HepG2 (cell line): ENCODE measurements at regions not wholly inside any gene's neighbourhood (a gene's known extent, or its start where the extent isn't known, plus 50 kb on each side); places are given as distances from the start of the nearest gene placed in this dataset.

ENCODE experiments used
- EZH2 ChIP-seq: conservative IDR thresholded peaks from 2 replicates; pipeline ENCODE4 v1.6.1; 2012; ENCODE audit warnings: mild to moderate bottlenecking, low read depth, low read length, moderate library complexity
- HOXA5 ChIP-seq: sonication (generic); formaldehyde crosslinking; IDR thresholded peaks from 2 replicates; pipeline ENCODE4 v1.4.0; 2020; ENCODE audit warnings: missing genetic modification reagents
- MAFF ChIP-seq: IDR thresholded peaks from 2 replicates; pipeline ENCODE4 v1.6.1; 2011; ENCODE audit warnings: low read depth, low read length, improper control_type of control experiment
- NFE2L1 ChIP-seq: sonication (generic); formaldehyde crosslinking; IDR thresholded peaks from 2 replicates; pipeline ENCODE4 v1.4.0; 2020; ENCODE audit warnings: missing genetic modification reagents, mild to moderate bottlenecking, borderline replicate concordance
- POGZ ChIP-seq: sonication (generic); formaldehyde crosslinking; IDR thresholded peaks from 2 replicates; pipeline ENCODE4 v1.4.0; 2020; ENCODE audit warnings: mild to moderate bottlenecking, missing genetic modification reagents
- POLR2A ChIP-seq, 2 experiments: IDR thresholded peaks; 2 replicates each; pipeline ENCODE4 v1.6.1; 2011; ENCODE audit warnings: low read depth in 2 of 2, low read length in 2 of 2, mild to moderate bottlenecking in 1 of 2, moderate library complexity in 1 of 2; ENCODE audit not compliant: insufficient read depth in 1 of 2
- PRDM4 ChIP-seq: sonication (generic); formaldehyde crosslinking; IDR thresholded peaks from 2 replicates; pipeline ENCODE4 v1.9.0; 2021; ENCODE audit warnings: missing genetic modification reagents, borderline replicate concordance
- SMAD1 ChIP-seq: sonication (generic); formaldehyde crosslinking; IDR thresholded peaks from 2 replicates; pipeline ENCODE4 v1.4.0; 2020; ENCODE audit warnings: missing genetic modification reagents, low read depth, mild to moderate bottlenecking, borderline replicate concordance
- ZKSCAN5 ChIP-seq: sonication (generic); formaldehyde crosslinking; IDR thresholded peaks from 2 replicates; pipeline ENCODE4 v1.5.1; 2020; ENCODE audit warnings: mild to moderate bottlenecking, missing genetic modification reagents
- ZNF713 ChIP-seq: sonication (generic); formaldehyde crosslinking; IDR thresholded peaks from 2 replicates; pipeline ENCODE4 v1.4.0; 2020; ENCODE audit warnings: mild to moderate bottlenecking, missing genetic modification reagents
- TF ChIP-seq, protein P1 (sequence below): sonication (generic); formaldehyde crosslinking; IDR thresholded peaks from 2 replicates; pipeline ENCODE4 v1.5.0; 2020; ENCODE audit warnings: mild to moderate bottlenecking, missing genetic modification reagents, moderate library complexity
- TF ChIP-seq, protein P2 (sequence below): IDR thresholded peaks from 2 replicates; pipeline ENCODE4 v1.6.1; 2016; ENCODE audit warnings: missing biosample characterization, missing genetic modification reagents, low read depth
- TF ChIP-seq, protein P3 (sequence below): sonication (generic); formaldehyde crosslinking; conservative IDR thresholded peaks from 2 replicates; pipeline ENCODE4 v1.8.0; 2022; ENCODE audit warnings: mild to moderate bottlenecking, moderate library complexity, missing genetic modification reagents

DNA sequence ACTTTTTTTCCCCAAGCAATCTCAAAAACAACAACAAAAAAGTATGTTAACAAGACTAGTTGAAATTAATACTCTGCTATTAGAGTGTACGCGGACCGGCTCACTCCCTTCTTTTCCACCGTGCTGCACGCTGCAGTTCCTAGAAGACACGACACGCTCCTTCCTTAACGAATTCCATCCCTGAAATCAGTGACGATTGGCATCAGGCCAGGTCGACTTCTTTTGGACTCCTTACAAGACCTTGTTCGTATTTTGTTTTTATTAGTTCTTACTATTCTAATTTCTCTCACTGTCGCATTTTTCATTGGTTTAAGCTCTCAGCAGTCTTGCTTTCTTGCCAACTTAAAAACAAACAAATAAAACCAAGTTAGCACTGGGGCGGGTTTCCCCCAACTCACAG lies 175.8 kb upstream of the PITX2 start:
- no peak for TF ChIP-seq POLR2A (IDR thresholded peaks at IDR 0.05; ENCODE audit: insufficient read depth in 1 of 2, low read depth in 2 of 2, low read length in 2 of 2)
- no peak for TF ChIP-seq NFE2L1 (CRISPR knock-in tag)
- TF ChIP-seq POGZ (CRISPR knock-in tag): no peak
- TF ChIP-seq MAFF: no peak
- TF ChIP-seq HOXA5 (CRISPR knock-in tag): no peak
- TF ChIP-seq, protein P1, sequence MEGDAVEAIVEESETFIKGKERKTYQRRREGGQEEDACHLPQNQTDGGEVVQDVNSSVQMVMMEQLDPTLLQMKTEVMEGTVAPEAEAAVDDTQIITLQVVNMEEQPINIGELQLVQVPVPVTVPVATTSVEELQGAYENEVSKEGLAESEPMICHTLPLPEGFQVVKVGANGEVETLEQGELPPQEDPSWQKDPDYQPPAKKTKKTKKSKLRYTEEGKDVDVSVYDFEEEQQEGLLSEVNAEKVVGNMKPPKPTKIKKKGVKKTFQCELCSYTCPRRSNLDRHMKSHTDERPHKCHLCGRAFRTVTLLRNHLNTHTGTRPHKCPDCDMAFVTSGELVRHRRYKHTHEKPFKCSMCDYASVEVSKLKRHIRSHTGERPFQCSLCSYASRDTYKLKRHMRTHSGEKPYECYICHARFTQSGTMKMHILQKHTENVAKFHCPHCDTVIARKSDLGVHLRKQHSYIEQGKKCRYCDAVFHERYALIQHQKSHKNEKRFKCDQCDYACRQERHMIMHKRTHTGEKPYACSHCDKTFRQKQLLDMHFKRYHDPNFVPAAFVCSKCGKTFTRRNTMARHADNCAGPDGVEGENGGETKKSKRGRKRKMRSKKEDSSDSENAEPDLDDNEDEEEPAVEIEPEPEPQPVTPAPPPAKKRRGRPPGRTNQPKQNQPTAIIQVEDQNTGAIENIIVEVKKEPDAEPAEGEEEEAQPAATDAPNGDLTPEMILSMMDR (CRISPR knock-in tag): no peak
- no peak for TF ChIP-seq ZKSCAN5 (CRISPR knock-in tag)
- TF ChIP-seq ZNF713: no peak
- no peak for TF ChIP-seq EZH2
- TF ChIP-seq, protein P2, sequence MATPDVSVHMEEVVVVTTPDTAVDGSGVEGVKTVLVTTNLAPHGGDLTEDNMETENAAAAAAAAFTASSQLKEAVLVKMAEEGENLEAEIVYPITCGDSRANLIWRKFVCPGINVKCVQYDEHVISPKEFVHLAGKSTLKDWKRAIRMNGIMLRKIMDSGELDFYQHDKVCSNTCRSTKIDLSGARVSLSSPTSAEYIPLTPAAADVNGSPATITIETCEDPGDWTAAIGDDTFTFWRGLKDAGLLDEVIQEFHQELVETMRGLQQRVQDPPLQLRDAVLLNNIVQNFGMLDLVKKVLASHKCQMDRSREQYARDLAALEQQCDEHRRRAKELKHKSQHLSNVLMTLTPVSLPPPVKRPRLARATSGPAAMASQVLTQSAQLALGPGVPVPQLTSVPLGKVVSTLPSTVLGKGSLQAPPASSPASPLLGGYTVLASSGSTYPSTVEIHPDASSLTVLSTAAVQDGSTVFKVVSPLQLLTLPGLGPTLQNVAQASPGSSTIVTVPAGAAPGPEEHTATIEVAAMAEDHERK: no peak
- no peak for TF ChIP-seq PRDM4 (CRISPR knock-in tag)
- TF ChIP-seq, protein P3, sequence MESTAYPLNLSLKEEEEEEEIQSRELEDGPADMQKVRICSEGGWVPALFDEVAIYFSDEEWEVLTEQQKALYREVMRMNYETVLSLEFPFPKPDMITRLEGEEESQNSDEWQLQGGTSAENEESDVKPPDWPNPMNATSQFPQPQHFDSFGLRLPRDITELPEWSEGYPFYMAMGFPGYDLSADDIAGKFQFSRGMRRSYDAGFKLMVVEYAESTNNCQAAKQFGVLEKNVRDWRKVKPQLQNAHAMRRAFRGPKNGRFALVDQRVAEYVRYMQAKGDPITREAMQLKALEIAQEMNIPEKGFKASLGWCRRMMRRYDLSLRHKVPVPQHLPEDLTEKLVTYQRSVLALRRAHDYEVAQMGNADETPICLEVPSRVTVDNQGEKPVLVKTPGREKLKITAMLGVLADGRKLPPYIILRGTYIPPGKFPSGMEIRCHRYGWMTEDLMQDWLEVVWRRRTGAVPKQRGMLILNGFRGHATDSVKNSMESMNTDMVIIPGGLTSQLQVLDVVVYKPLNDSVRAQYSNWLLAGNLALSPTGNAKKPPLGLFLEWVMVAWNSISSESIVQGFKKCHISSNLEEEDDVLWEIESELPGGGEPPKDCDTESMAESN (CRISPR knock-in tag): no peak
- no peak for TF ChIP-seq SMAD1 (CRISPR knock-in tag)
